HG02571 (cell line): ENCODE measurements at regions not wholly inside any gene's neighbourhood (a gene's known extent, or its start where the extent isn't known, plus 50 kb on each side); places are given as distances from the start of the nearest gene placed in this dataset.

ENCODE experiments used
- ATAC-seq: cut with Tn5 transposase; IDR thresholded peaks from one replicate; pipeline ENCODE4 v1.9.1; 2021; ENCODE audit warnings: mild to moderate bottlenecking, moderate library complexity; ENCODE audit not compliant: unreplicated experiment

GRCh38 chr2:225156853-225157451 is 114.7 kb upstream of the DOCK10 start:
- ATAC-seq, result no peak

GRCh38 chr2:225140723-225141122 is 98.5 kb upstream of the DOCK10 start:
- ATAC-seq, result no peak

GRCh38 chr2:225137971-225138370 is 95.7 kb upstream of the DOCK10 start:
- ATAC-seq, result no peak

GRCh38 chr2:225136552-225136951 is 94.3 kb upstream of the DOCK10 start:
- no peak for ATAC-seq

- ATAC-seq, result no peak
These were observed 89.6 kb upstream of the DOCK10 start for GRCh38 chr2:225131898-225132297.

- ATAC-seq, result no peak
These were observed 87.8 kb upstream of the DOCK10 start for GRCh38 chr2:225130093-225130492.

GRCh38 chr2:225124311-225125017 is 82.2 kb upstream of the DOCK10 start:
- no peak for ATAC-seq

- ATAC-seq, result no peak
These were observed 80.6 kb upstream of the DOCK10 start for GRCh38 chr2:225122583-225123486.

GRCh38 chr2:225122007-225122406 is 79.7 kb upstream of the DOCK10 start:
- ATAC-seq, result no peak

- no peak for ATAC-seq
These were observed 77.9 kb upstream of the DOCK10 start for GRCh38 chr2:225120186-225120585.

GRCh38 chr2:225117051-225117716 is 74.9 kb upstream of the DOCK10 start:
- no peak for ATAC-seq

GRCh38 chr2:225114786-225115323 is 72.6 kb upstream of the DOCK10 start:
- no peak for ATAC-seq

- ATAC-seq, result no peak
These were observed 71.2 kb upstream of the DOCK10 start for GRCh38 chr2:225113371-225114015.

GRCh38 chr2:225112362-225113126 is 70.3 kb upstream of the DOCK10 start:
- ATAC-seq, result no peak

GRCh38 chr2:225108805-225109204 is 66.5 kb upstream of the DOCK10 start:
- ATAC-seq, result no peak

GRCh38 chr2:225104971-225105370 is 62.7 kb upstream of the DOCK10 start:
- ATAC-seq, result no peak

- ATAC-seq, result no peak
These were observed 62.1 kb upstream of the DOCK10 start for GRCh38 chr2:225104321-225104720.

- ATAC-seq, result no peak
These were observed 61.5 kb upstream of the DOCK10 start for GRCh38 chr2:225103737-225104141.

GRCh38 chr2:225100856-225101294 is 58.6 kb upstream of the DOCK10 start:
- ATAC-seq, result no peak

- no peak for ATAC-seq
These were observed 58.0 kb upstream of the DOCK10 start for GRCh38 chr2:225100269-225100668.
